ENCODE measurements at regions not wholly inside any gene's neighbourhood (a gene's known extent, or its start where the extent isn't known, plus 50 kb on each side); places are given as distances from the start of the nearest gene placed in this dataset.

DNA sequence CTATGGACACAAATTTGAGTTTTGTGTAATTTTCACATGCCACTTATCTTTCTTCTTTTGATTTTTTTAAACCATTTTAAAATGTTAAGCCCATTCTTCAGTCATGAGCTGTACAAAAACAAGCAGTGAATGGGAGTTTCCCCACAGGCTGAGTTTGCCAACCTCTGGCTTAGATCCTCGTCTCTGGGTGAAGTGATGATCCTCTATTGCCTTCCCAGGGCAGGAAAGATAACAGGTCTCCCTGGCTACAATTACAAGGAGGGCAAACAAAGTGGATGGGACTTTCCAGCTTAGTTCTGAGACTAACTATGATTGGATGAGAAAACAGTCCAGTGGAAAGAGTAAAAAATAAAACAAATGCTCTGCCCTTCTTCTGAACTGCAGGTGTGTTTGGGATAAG is 203.7 kb downstream of the SPTSSA start:
- dilution Hi-C loops (cut with MboI; ENCODE audit: extremely low pct_ligation_motif_present, low sequenced_read_pairs) = no loop called here
- Histone ChIP-seq H3K79me2 (ENCODE audit: control insufficient read depth, insufficient read depth, low read length) (no peaks in the 10 kb centered on the region), H3K27me3 (ENCODE audit: control insufficient read depth, extremely low read depth, insufficient read depth, low read length) (no peaks in the 10 kb centered on the region), H3K9me1 (ENCODE audit: control insufficient read depth, extremely low read depth, insufficient read depth, low read length) (no peaks in the 10 kb centered on the region), H3K27ac (ENCODE audit: control insufficient read depth, insufficient read depth, low read length) (no peak overlapping the region), H3K36me3 (ENCODE audit: control insufficient read depth in 2 of 2, extremely low read depth in 1 of 2, insufficient read depth in 2 of 2, low read length in 2 of 2) (no peaks in the 10 kb centered on the region), H3K9me3 (ENCODE audit: control insufficient read depth, low read depth, low read length) (no peaks in the 10 kb centered on the region), H4K20me1 (ENCODE audit: control insufficient read depth, extremely low read depth, insufficient read depth, low read length) (no peaks in the 10 kb centered on the region), H3K9ac (ENCODE audit: control insufficient read depth, extremely low read depth, insufficient read depth, low read length) (no peak overlapping the region), H2AFZ (ENCODE audit: control insufficient read depth, low read length) (no peak overlapping the region), H3K4me2 (ENCODE audit: control insufficient read depth, extremely low read depth, insufficient read depth, low read depth, low read length) (no peak overlapping the region), H3K4me3 (ENCODE audit: control insufficient read depth in 2 of 3, extremely low read depth in 1 of 3, insufficient read depth in 2 of 3, low read depth in 1 of 3, low read length in 3 of 3) (no peak overlapping the region), H3K4me1 (ENCODE audit: control insufficient read depth, extremely low read depth, insufficient read depth, low read length) (peaks cover 20% of the 10 kb centered on the region)
- TF ChIP-seq EZH2 (IDR thresholded peaks at IDR 0.05; ENCODE audit: low read length) = no peak
- no peak for TF ChIP-seq CTCF (optimal IDR thresholded peaks at IDR 0.05 in 1 of 3, IDR thresholded peaks at IDR 0.05 in 1 of 3, conservative IDR thresholded peaks at IDR 0.05 in 1 of 3; ENCODE audit: extremely low read depth in 1 of 3, insufficient read depth in 2 of 3, low read length in 3 of 3)
- DNase-seq (ENCODE audit: low read depth, low spot score) (no peak), FAIRE-seq (no peak)

GRCh38 chr14:34257505-34257904 is 204.5 kb downstream of the SPTSSA start:
- no peaks in the 10 kb centered on the region for H3K27me3 ChIP-seq (ENCODE audit: control insufficient read depth, extremely low read depth, insufficient read depth, low read length)
- dilution Hi-C loops (cut with MboI; ENCODE audit: extremely low pct_ligation_motif_present, low sequenced_read_pairs) = no loop called here
- no peak overlapping the region for H3K9ac ChIP-seq (ENCODE audit: control insufficient read depth, extremely low read depth, insufficient read depth, low read length)
- H4K20me1 ChIP-seq (ENCODE audit: control insufficient read depth, extremely low read depth, insufficient read depth, low read length) = no peaks in the 10 kb centered on the region
- peak; percentile 73 for FAIRE-seq
- TF ChIP-seq CTCF (optimal IDR thresholded peaks at IDR 0.05 in 1 of 3, IDR thresholded peaks at IDR 0.05 in 1 of 3, conservative IDR thresholded peaks at IDR 0.05 in 1 of 3; ENCODE audit: extremely low read depth in 1 of 3, insufficient read depth in 2 of 3, low read length in 3 of 3) (no peak), EZH2 (IDR thresholded peaks at IDR 0.05; ENCODE audit: low read length) (no peak)
- H2AFZ ChIP-seq (ENCODE audit: control insufficient read depth, low read length) = peak overlapping the region; percentile 8
- H3K9me3 ChIP-seq (ENCODE audit: control insufficient read depth, low read depth, low read length) = no peaks in the 10 kb centered on the region
- peak overlapping the region; percentile 18 for H3K4me2 ChIP-seq (ENCODE audit: control insufficient read depth, extremely low read depth, insufficient read depth, low read depth, low read length)
- no peaks in the 10 kb centered on the region for H3K36me3 ChIP-seq (ENCODE audit: control insufficient read depth in 2 of 2, extremely low read depth in 1 of 2, insufficient read depth in 2 of 2, low read length in 2 of 2)
- no peak for DNase-seq (ENCODE audit: low read depth, low spot score)
- H3K4me1 ChIP-seq (ENCODE audit: control insufficient read depth, extremely low read depth, insufficient read depth, low read length) = peaks cover 21% of the 10 kb centered on the region
- H3K4me3 ChIP-seq (ENCODE audit: control insufficient read depth in 2 of 3, extremely low read depth in 1 of 3, insufficient read depth in 2 of 3, low read depth in 1 of 3, low read length in 3 of 3) = no peak overlapping the region
- no peaks in the 10 kb centered on the region for H3K9me1 ChIP-seq (ENCODE audit: control insufficient read depth, extremely low read depth, insufficient read depth, low read length)
- no peaks in the 10 kb centered on the region for H3K79me2 ChIP-seq (ENCODE audit: control insufficient read depth, insufficient read depth, low read length)
- peak overlapping the region; percentile 6 for H3K27ac ChIP-seq (ENCODE audit: control insufficient read depth, insufficient read depth, low read length)

All from keratinocyte (primary cell).